CD4-positive, alpha-beta T cell treated with Interleukin-1 beta for 1 hour (primary cell): ENCODE measurements at regions not wholly inside any gene's neighbourhood (a gene's known extent, or its start where the extent isn't known, plus 50 kb on each side); places are given as distances from the start of the nearest gene placed in this dataset.
"Not testable (repeated sequence)": the region's sequence is repeated elsewhere in the genome, so short reads cannot be mapped to it uniquely, and the experiment has no call there.

Experiments
- DNase-seq, 2 donors: peaks; one replicate each; pipeline ENCODE4 v3.0.0-alpha.2; 2020 to 2022

DNA sequence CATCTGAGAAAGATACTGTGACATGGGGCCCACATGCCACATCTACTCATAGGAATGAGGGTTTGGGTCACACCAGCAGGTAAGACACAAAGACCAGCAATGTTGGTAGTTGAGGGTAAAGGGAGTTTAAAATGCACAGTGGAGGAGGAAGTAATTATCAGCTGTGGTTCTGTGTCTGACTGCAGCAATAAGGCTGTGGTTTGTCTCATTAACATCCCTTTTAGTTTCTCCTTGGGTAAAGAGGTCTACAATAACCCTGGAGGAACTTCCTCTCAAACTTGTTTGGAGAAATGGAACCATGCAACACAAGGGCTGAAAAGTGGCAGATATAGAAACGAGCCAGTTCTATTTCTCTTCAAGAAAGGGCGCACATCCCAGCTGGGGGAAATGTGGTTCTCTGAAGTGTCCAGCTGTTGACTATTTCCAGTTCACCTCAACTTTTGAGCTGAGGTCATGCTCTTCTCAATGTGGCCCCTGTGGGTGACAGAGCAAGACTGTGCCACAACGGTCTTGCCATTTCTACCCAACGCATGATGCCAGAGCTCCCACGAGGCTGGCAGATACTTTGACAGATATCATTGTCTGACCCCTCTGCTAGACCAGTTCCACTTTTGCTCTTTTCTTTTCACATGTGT is 234.3 kb downstream of the SQOR start:
- DNase-seq: no peak

DNA sequence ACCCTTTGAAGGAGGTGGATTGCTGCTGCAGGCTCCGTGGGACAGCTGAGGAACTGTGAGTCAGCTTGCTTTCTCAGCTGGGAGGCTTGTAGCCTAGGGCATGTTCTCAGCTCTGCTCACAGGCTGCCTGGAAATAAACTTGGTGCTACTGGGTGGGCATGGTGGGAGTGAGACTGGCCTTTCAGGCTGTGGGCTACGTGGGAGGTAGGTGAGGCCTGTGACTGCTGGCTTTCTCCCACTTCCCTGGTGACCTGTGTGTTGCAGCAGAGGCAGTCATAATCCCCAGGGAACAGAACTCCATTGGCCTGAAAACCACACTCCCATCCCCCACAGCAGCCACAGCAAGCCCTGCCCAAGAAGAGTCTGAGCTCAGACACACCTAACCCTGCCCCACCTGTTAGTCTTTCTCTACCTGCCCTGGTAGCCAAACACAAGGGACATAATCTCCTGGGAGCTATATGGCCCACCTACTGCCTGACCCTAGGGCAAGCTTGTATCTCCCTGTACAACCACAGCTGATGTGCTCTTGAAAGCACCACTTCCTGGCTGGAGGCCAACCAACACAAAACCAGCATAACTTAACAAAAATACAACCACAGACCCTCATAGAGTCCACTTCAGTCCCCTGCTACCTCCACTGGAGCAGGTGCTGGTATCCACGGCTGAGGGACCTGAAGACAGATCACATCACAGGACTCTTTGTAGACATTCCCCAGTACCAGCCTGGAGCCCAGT is 236.5 kb downstream of the SQOR start:
- no peak for DNase-seq

DNA sequence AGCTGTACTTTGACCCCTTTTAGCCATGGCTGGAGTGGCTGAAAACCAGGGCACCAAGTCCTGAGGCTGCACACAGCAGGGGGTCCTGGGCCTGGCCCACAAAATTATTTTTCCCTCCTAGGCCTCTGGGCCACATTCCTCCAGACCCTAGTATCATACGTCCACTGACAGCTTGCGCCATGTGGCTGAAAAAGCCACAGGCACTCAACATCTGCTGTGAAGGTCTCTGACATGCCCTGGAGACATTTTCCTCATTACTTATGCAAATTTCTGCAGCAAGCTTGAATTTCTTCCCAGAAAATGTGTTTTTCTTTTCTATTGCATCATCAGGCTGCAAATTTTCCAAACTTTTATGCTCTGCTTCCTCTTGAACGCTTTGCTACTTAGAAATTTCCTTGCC is 239.0 kb downstream of the SQOR start:
- no peak for DNase-seq

DNA sequence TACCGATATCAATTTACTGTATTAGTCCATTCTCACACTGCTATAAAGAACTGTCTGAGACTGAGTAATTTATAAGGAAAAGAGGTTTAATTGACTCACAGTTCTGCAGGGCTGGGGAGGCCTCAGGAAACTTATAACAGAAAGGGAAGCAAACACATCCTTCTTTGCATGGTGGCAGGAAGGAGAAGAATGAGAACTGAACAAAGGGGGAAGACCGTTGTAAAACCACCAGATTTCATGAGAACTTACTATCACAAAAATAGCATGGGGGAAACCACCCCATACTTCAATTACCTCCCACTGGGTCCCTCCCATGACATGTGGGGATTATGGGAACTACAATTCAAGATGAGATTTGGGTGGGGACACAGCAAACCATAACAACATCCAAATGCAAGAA is 239.7 kb downstream of the SQOR start:
- DNase-seq: not testable (repeated sequence)

GRCh38 chr15:45884289-45884688 is 249.5 kb downstream of the SQOR start:
- DNase-seq: no peak

GRCh38 chr15:45884755-45885445 is 250.1 kb downstream of the SQOR start:
- DNase-seq: no peak

DNA sequence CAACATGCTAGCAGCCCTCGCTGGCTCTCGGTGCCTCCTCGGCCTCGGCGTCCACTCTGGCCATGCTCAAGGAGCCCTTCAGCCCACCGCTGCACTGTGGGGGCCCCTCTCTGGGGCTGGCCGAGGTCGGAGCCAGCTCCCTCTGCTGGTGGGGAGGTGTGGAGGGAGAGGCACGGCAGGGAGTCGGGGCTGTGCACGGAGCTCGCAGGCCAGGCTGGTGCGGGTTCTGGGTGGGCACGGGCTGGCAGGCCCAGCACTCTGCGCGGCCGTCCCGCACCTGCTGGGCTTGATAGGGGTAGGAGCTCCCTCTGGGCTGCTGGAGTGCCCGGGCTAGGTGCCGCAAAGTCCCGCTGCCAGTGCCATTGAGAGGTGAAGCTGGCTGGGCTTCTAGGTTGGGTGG is 251.0 kb downstream of the SQOR start:
- no peak for DNase-seq

- DNase-seq: no peak
These were observed 256.9 kb downstream of the SQOR start for GRCh38 chr15:45891766-45892165.

DNA sequence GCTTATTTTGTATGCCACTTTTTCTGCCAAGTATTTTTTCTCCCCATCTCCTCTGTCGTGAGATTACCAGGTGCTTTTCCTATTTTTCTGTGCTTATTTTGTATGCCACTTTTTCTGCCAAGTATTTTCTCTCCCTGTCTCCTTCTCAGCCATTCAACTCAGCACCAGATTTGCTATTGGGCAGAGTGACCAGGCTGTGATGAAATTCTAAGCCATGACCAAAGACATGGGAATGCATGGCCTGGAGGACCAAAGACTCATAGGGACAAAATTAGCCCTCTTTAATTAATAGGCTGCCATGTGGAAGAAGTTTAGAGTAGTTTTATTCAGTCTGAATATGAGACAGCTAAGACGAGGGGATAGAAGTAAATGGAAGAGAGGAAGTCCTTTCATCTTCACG is 257.4 kb downstream of the SQOR start:
- DNase-seq: no peak

DNA sequence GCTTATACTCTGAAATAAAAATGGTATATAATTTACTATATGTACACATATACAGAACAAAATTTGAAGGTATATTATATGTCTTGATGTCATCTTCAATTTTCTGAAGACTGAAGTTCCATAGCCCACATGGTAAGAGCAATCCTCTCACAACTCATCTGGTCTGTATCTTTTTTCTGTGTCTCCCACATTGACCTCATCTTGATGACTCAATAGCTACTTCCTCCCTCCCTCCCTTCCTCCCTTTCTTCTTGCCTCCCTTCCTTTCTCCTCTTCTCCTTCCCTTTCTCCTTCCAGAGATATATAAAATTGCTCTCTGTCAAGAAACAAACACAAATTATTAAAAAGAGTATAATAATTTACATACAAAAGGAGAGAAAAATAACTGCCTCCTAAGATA is 268.5 kb downstream of the SQOR start:
- no peak for DNase-seq

DNA sequence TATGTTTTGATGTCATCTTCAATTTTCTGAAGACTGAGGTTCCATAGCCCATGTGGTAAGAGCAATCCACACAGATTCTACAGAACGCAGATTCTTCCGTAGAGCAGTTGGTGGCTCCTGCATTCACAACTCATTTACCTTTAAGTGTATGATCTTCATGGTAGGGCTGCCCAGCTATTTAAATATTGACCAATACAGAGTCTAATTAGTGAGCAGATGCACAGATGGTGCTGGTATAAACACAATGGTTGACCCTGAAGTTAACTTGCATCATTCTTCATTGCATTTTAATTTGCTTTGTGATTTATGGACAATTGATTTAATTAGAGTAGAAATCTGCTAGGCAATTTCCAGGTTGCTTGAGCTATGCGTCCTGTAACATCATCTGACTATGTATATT is 269.2 kb downstream of the SQOR start:
- no peak for DNase-seq

- DNase-seq: no peak
These were observed 271.4 kb downstream of the SQOR start for GRCh38 chr15:45906230-45906629.

GRCh38 chr15:45910671-45911070 is 275.8 kb downstream of the SQOR start:
- DNase-seq: no peak

GRCh38 chr15:45913451-45913850 is 278.6 kb downstream of the SQOR start:
- no peak for DNase-seq

DNA sequence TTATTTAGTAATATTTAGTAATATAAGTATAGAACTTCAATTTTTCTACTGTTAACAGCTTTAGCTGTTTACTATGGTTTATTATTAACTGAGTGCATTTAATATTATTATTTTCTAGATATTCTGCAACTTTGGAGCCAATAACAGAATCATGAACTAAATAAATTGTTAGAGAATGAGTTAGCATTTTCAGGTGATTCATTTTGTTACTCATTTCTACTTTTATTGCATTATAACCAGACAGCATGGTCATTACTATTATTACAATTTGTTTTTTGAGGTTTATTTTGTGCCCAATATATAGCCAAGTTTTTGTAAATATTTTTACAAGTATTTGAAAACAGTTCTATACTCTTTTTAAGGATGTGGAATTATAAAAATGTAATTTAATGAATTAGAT is 279.6 kb downstream of the SQOR start:
- no peak for DNase-seq

- no peak for DNase-seq
These were observed 284.0 kb downstream of the SQOR start for GRCh38 chr15:45918839-45919238.

GRCh38 chr15:45919806-45920205 is 285.0 kb downstream of the SQOR start:
- no peak for DNase-seq

GRCh38 chr15:45921376-45921775 is 286.5 kb downstream of the SQOR start:
- no peak for DNase-seq

GRCh38 chr15:45921978-45922377 is 287.1 kb downstream of the SQOR start:
- no peak for DNase-seq

- no peak for DNase-seq
These were observed 306.5 kb downstream of the SQOR start for GRCh38 chr15:45941367-45941766.

GRCh38 chr15:45943240-45943639 is 308.4 kb downstream of the SQOR start:
- DNase-seq: no peak

DNA sequence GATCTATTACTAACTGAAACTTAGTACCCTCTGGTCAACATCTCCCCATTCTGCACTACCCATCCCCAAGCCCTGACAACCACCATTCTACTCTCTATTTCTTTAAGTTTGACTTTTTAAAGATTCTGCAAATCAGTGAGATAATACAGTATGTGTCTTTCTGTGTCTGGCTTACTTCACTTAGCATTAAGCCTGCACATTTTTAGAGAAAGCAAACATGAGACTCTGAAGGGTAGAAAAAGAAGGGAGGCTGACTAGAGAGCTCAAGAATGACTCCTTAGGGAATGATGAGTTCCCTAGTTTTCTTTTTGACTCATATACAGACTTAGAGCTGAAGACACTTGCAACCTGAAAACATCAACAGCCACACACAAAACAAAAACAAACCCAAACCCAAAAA is 311.3 kb downstream of the SQOR start:
- no peak for DNase-seq

- DNase-seq: no peak
These were observed 313.4 kb downstream of the SQOR start for GRCh38 chr15:45948181-45948621.

DNA sequence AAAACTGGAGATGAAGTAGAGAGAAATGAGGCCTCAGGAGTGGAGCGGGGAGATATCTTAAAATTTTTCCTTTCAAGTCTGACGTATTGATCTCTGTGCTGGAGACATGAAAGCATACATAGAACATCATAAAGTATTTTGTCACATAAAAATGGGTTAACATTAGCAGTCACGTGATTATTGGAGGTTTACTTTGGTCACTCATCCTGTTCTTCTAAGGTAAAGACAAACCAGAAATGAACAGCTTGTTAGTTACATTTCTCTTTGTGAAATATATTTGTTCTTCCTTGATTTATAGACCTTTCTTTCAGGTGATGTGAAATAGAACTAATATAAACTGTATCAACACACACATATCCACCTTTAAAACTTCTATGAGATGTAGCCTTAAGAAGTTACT is 324.1 kb downstream of the SQOR start:
- DNase-seq: no peak
